Right lobe of liver (tissue), 4 donors: ENCODE measurements at regions not wholly inside any gene's neighbourhood (a gene's known extent, or its start where the extent isn't known, plus 50 kb on each side); places are given as distances from the start of the nearest gene placed in this dataset.

Experiments used
- CTCF ChIP-seq, 4 donors: fragments of 200-600 bp in 3 of 4; fragments of 450-650 bp in 1 of 4; IDR thresholded peaks; one replicate each; pipeline versions ENCODE4 v1.5.1 to v1.8.0; 2016 to 2022; ENCODE audit warnings: antibody characterized with exemption in 4 of 4, mild to moderate bottlenecking in 2 of 4
- POLR2A ChIP-seq: fragments of 450-650 bp; IDR thresholded peaks from one replicate; pipeline ENCODE4 v1.6.1; 2017; ENCODE audit warnings: antibody characterized with exemption, mild to moderate bottlenecking
- donor health status: DM: no; HTN: no; CAD: no.
- donor health status: DM: no; HTN: no; CAD: no.
- donor health status: DM: no; HTN: yes; CAD: no.

DNA sequence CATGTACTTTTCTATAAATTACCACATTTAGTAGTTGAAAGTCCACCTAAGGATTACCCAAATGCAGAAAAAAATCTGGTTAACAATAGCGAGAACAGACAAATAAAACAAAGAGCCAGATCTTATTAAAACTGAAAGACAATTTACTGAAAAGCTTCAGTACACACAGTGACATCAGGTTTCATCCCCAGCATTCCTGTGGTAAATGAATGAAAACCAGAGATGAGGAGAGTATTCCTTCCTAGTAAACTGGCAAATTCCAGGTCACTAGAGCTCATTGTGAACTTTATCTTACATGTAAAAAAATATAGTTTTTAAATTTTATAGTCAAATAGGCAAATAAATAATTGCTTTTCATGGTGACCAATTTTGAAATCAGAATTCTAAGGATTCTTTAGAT, 1290.5 kb downstream of the ADGRL3 start:
- TF ChIP-seq CTCF (IDR thresholded peaks at IDR 0.05) (no peak), POLR2A (no peak)
